ENCODE measurements at regions not wholly inside any gene's neighbourhood (a gene's known extent, or its start where the extent isn't known, plus 50 kb on each side); places are given as distances from the start of the nearest gene placed in this dataset.

GRCh38 chr10:105342606-105343005 is 701.5 kb downstream of the SORCS3 start:
- H3K4me3 ChIP-seq (ENCODE audit: low read depth in 2 of 2, low read length in 2 of 2), result no peak overlapping the region
- TF ChIP-seq POLR2AphosphoS5 (IDR thresholded peaks at IDR 0.05; ENCODE audit: low read depth, low read length), result no peak
- TF ChIP-seq, protein P1, sequence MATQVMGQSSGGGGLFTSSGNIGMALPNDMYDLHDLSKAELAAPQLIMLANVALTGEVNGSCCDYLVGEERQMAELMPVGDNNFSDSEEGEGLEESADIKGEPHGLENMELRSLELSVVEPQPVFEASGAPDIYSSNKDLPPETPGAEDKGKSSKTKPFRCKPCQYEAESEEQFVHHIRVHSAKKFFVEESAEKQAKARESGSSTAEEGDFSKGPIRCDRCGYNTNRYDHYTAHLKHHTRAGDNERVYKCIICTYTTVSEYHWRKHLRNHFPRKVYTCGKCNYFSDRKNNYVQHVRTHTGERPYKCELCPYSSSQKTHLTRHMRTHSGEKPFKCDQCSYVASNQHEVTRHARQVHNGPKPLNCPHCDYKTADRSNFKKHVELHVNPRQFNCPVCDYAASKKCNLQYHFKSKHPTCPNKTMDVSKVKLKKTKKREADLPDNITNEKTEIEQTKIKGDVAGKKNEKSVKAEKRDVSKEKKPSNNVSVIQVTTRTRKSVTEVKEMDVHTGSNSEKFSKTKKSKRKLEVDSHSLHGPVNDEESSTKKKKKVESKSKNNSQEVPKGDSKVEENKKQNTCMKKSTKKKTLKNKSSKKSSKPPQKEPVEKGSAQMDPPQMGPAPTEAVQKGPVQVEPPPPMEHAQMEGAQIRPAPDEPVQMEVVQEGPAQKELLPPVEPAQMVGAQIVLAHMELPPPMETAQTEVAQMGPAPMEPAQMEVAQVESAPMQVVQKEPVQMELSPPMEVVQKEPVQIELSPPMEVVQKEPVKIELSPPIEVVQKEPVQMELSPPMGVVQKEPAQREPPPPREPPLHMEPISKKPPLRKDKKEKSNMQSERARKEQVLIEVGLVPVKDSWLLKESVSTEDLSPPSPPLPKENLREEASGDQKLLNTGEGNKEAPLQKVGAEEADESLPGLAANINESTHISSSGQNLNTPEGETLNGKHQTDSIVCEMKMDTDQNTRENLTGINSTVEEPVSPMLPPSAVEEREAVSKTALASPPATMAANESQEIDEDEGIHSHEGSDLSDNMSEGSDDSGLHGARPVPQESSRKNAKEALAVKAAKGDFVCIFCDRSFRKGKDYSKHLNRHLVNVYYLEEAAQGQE (IDR thresholded peaks at IDR 0.05; ENCODE audit: insufficient read depth in 1 of 2, low read depth in 2 of 2, low read length in 1 of 2), result no peak
- no peak for TF ChIP-seq SIN3A (IDR thresholded peaks at IDR 0.05; ENCODE audit: borderline replicate concordance, insufficient read depth, low read depth, low read length)
- no peak for TF ChIP-seq TCF7L2 (IDR thresholded peaks at IDR 0.05; ENCODE audit: low read depth, low read length)
- in situ Hi-C loops (cut with HindIII; ENCODE audit: low pct_unique_long_range_greater_than_20kb, low sequenced_read_pairs) (no loop called here), intact Hi-C loops (cut with micrococcal nuclease; ENCODE audit: unreplicated experiment) (no loop called here)
- ChIA-PET CTCF (no interaction called here), POLR2A (no interaction called here)
- H3K27ac ChIP-seq (ENCODE audit: low read length), result no peak overlapping the region
- no peaks in the 10 kb centered on the region for H3K27me3 ChIP-seq (ENCODE audit: control insufficient read depth, insufficient read depth, low read length)
- ATAC-seq (no peak), DNase-seq (ENCODE audit: low read depth, low spot score) (no peak)
- no TSS peak for BruUV-seq (replicated peaks)
- no peaks in the 10 kb centered on the region for H3K9me3 ChIP-seq (ENCODE audit: control insufficient read depth, insufficient read depth, low read depth, low read length)
- H3K4me1 ChIP-seq (ENCODE audit: control insufficient read depth, insufficient read depth, low read length), result no peaks in the 10 kb centered on the region
- no peaks in the 10 kb centered on the region for H3K36me3 ChIP-seq (ENCODE audit: control insufficient read depth, insufficient read depth, low read length)

DNA sequence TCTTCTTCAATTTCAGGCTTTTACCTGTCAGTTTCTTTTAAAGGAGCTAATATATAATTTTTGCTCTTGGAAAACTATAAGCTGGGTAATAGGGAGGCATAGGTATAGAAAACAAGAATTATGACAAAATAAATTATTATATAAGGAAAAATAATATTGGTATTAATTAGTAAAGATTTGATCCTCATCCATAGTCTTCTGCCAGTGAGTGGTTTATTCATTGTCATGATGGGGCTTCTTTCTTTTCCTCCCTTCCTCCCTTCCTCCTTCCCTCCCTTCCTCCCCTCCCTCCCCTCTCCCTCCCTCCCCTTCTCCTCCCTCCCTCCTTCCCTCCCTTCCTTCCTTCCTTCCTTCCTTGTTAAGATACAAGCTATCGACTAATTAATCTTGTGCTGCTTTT is 698.6 kb downstream of the SORCS3 start:
- POLR2A ChIA-PET, result interaction anchor here (0.7 kb wide), 1 partner anchor 566 kb away, joined by 8 read pairs; no protein-coding TSS in a partner anchor
- DNase-seq (ENCODE audit: low read depth, low spot score) (no peak), ATAC-seq (no peak)
- intact Hi-C loops (cut with micrococcal nuclease; ENCODE audit: unreplicated experiment), result no loop called here
- Histone ChIP-seq H3K27me3 (ENCODE audit: control insufficient read depth, insufficient read depth, low read length) (no peaks in the 10 kb centered on the region), H3K36me3 (ENCODE audit: control insufficient read depth, insufficient read depth, low read length) (no peaks in the 10 kb centered on the region), H3K27ac (ENCODE audit: low read length) (no peak overlapping the region), H3K4me3 (ENCODE audit: low read depth in 2 of 2, low read length in 2 of 2) (no peak overlapping the region), H3K9me3 (ENCODE audit: control insufficient read depth, insufficient read depth, low read depth, low read length) (no peaks in the 10 kb centered on the region), H3K4me1 (ENCODE audit: control insufficient read depth, insufficient read depth, low read length) (no peaks in the 10 kb centered on the region)
- in situ Hi-C loops (cut with HindIII; ENCODE audit: low pct_unique_long_range_greater_than_20kb, low sequenced_read_pairs), result no loop called here
- BruUV-seq (replicated peaks), result no TSS peak
- TF ChIP-seq POLR2AphosphoS5 (IDR thresholded peaks at IDR 0.05; ENCODE audit: low read depth, low read length) (no peak), TCF7L2 (IDR thresholded peaks at IDR 0.05; ENCODE audit: low read depth, low read length) (no peak), SIN3A (IDR thresholded peaks at IDR 0.05; ENCODE audit: borderline replicate concordance, insufficient read depth, low read depth, low read length) (no peak)
- TF ChIP-seq, protein P2, sequence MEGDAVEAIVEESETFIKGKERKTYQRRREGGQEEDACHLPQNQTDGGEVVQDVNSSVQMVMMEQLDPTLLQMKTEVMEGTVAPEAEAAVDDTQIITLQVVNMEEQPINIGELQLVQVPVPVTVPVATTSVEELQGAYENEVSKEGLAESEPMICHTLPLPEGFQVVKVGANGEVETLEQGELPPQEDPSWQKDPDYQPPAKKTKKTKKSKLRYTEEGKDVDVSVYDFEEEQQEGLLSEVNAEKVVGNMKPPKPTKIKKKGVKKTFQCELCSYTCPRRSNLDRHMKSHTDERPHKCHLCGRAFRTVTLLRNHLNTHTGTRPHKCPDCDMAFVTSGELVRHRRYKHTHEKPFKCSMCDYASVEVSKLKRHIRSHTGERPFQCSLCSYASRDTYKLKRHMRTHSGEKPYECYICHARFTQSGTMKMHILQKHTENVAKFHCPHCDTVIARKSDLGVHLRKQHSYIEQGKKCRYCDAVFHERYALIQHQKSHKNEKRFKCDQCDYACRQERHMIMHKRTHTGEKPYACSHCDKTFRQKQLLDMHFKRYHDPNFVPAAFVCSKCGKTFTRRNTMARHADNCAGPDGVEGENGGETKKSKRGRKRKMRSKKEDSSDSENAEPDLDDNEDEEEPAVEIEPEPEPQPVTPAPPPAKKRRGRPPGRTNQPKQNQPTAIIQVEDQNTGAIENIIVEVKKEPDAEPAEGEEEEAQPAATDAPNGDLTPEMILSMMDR (IDR thresholded peaks at IDR 0.05), result no peak
- TF ChIP-seq, protein P1 (IDR thresholded peaks at IDR 0.05; ENCODE audit: insufficient read depth in 1 of 2, low read depth in 2 of 2, low read length in 1 of 2), result no peak
- CTCF ChIA-PET, result no interaction called here

Data from Panc1 (cell line).